Ovary (tissue), 7 donors: ENCODE measurements at regions not wholly inside any gene's neighbourhood (a gene's known extent, or its start where the extent isn't known, plus 50 kb on each side); places are given as distances from the start of the nearest gene placed in this dataset.

Source experiments
- DNase-seq, 5 donors: peaks; one replicate each; pipeline ENCODE4 v3.0.0-alpha.2; 2019 to 2020
- H3K27ac ChIP-seq, 2 donors: fragments of 200-600 bp; one replicate each; pipeline versions ENCODE4 v1.5.1 to v1.8.0; 2019 to 2022
- H3K27me3 ChIP-seq: fragments of 200-600 bp; one replicate; pipeline ENCODE4 v1.8.0; 2022
- H3K36me3 ChIP-seq: fragments of 200-600 bp; sonication (generic); one replicate; pipeline ENCODE4 v1.5.1; 2019
- H3K4me1 ChIP-seq: one replicate; pipeline ENCODE4 v1.8.1; 2013; ENCODE audit warnings: mild to moderate bottlenecking, moderate library complexity; ENCODE audit not compliant: insufficient read depth
- H3K4me3 ChIP-seq: fragments of 200-600 bp; sonication (generic); one replicate; pipeline ENCODE4 v1.5.1; 2017
- H3K9me3 ChIP-seq, 2 donors: fragments of 200-600 bp in 1 of 2; sonication (generic) in 1 of 2; one replicate each; pipeline versions ENCODE4 v1.5.1 to v1.8.1; 2013 to 2019; ENCODE audit warnings: mild to moderate bottlenecking in 1 of 2, moderate library complexity in 1 of 2
- CTCF ChIP-seq, 3 donors: fragments of 450-650 bp in 2 of 3; fragments of 200-600 bp in 1 of 3; IDR thresholded peaks; one replicate each; pipeline versions ENCODE4 v1.5.1 to v1.8.0; 2016 to 2022; ENCODE audit warnings: antibody characterized with exemption in 3 of 3, mild to moderate bottlenecking in 1 of 3
- EP300 ChIP-seq: sonication (generic); formaldehyde crosslinking; IDR thresholded peaks from one replicate; pipeline ENCODE4 v1.6.1; 2017; ENCODE audit warnings: antibody characterized with exemption
- POLR2A ChIP-seq: fragments of 450-650 bp; IDR thresholded peaks from one replicate; pipeline ENCODE4 v1.6.1; 2017; ENCODE audit warnings: antibody characterized with exemption, mild to moderate bottlenecking, moderate library complexity
- WGBS, 3 donors: extraction: QIAGEN DNeasy Blood & Tissue Kit in 1 of 3; methylation state at CpG; one replicate each; pipeline versions ENCODE4 v1.1.5 to v1.1.7; 2013 to 2017; 5-methylcytosine and 5-hydroxymethylcytosine counted together
- intact Hi-C, 4 donors: fragments of 100-400 bp; cut with DNase I; formaldehyde crosslinking; loops; one replicate each; pipeline versions ENCODE4 v1.11.0 to v1.15.1; 2022 to 2023
- donor health status: DM: no; HTN: no; CAD: no; lungs with moderate emphysema.
- donor health status: DM: no; HTN: no; CAD: no.
- donor health status: Bipolar disorder and iron deficiency.
- donor health status: DM: no; HTN: no; CAD: no.
- donor health status: DM: yes; HTN: yes; CAD: no.

GRCh38 chr6:139442188-139442671 lies 67.8 kb upstream of the CITED2 start:
- TF ChIP-seq POLR2A (no peak), EP300 (no peak), CTCF (IDR thresholded peaks at IDR 0.05) (no peak)
- intact Hi-C loops: loop anchor here in 1 of 4 donors (10.0 kb wide), 1 partner anchor 67 kb away; the partner anchor contains the start of gene CITED2
- Histone ChIP-seq H3K27me3 (no peaks in the 10 kb centered on the region), H3K4me3 (no peak overlapping the region), H3K27ac (no peak overlapping the region), H3K36me3 (no peaks in the 10 kb centered on the region), H3K9me3 (no peaks in the 10 kb centered on the region), H3K4me1 (peaks cover 4% of the 10 kb centered on the region)
- DNase-seq: no peak
- 75 to 88% (median 86%) methylated on average over 4 of the region's 4 CpGs for WGBS, 3 donors

- no peak for TF ChIP-seq EP300
- no peak for TF ChIP-seq POLR2A
- TF ChIP-seq CTCF (IDR thresholded peaks at IDR 0.05): no peak
- no peaks in the 10 kb centered on the region for H3K36me3 ChIP-seq
- intact Hi-C loops: no loop called here
- H3K4me1 ChIP-seq: peaks cover 2% of the 10 kb centered on the region
- WGBS, 3 donors: 45 to 67% (median 57%) methylated on average over 6 of the region's 6 CpGs
- no peaks in the 10 kb centered on the region for H3K27me3 ChIP-seq
- H3K27ac ChIP-seq: no peak overlapping the region
- DNase-seq: no peak
- no peak overlapping the region for H3K4me3 ChIP-seq
- no peaks in the 10 kb centered on the region for H3K9me3 ChIP-seq
Observed at GRCh38 chr6:139439349-139439748, 64.9 kb upstream of the CITED2 start.

GRCh38 chr6:139438775-139439174 lies 64.3 kb upstream of the CITED2 start:
- no peak for DNase-seq
- Histone ChIP-seq H3K27me3 (no peaks in the 10 kb centered on the region), H3K4me3 (no peak overlapping the region), H3K4me1 (no peaks in the 10 kb centered on the region), H3K27ac (no peak overlapping the region), H3K9me3 (no peaks in the 10 kb centered on the region), H3K36me3 (no peaks in the 10 kb centered on the region)
- TF ChIP-seq POLR2A: no peak
- TF ChIP-seq EP300: no peak
- TF ChIP-seq CTCF (IDR thresholded peaks at IDR 0.05): no peak
- intact Hi-C loops: no loop called here
- WGBS, 3 donors: 96 to 98% (median 97%) methylated on average over 5 of the region's 5 CpGs

GRCh38 chr6:139436957-139437348 lies 62.5 kb upstream of the CITED2 start:
- DNase-seq: no peak
- no peaks in the 10 kb centered on the region for H3K9me3 ChIP-seq
- no peak for TF ChIP-seq CTCF (IDR thresholded peaks at IDR 0.05)
- no peak for TF ChIP-seq EP300
- H3K27ac ChIP-seq: no peak overlapping the region
- no peaks in the 10 kb centered on the region for H3K27me3 ChIP-seq
- H3K4me3 ChIP-seq: no peak overlapping the region
- no peaks in the 10 kb centered on the region for H3K36me3 ChIP-seq
- intact Hi-C loops: no loop called here
- H3K4me1 ChIP-seq: no peaks in the 10 kb centered on the region
- 94 to 98% (median 96%) methylated on average over 3 of the region's 3 CpGs for WGBS, 3 donors
